ENCODE measurements at regions not wholly inside any gene's neighbourhood (a gene's known extent, or its start where the extent isn't known, plus 50 kb on each side); places are given as distances from the start of the nearest gene placed in this dataset.

DNA sequence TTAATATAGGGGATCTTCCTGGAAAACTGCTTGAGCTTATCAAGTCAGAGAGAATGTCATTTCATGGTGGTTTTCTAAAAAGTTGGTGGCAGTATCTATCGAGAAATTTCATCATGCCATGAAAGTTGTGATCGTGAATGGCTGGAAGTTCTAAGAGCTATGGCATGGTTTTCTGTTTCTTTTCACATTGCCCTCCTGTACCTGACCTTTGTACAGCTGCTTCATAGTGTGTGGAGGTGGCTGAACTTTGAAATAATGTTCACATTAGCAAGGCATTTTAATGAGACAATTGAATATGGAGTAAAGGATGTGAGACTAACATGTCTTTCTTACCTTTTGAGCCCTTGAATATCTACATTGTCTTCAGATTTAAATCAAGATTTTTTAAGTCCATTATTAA lies 278.2 kb upstream of the ID4 start:
- no peak for TF ChIP-seq FOXJ3 (CRISPR knock-in tag; IDR thresholded peaks at IDR 0.05)
- no peak for TF ChIP-seq NR2C1 (IDR thresholded peaks at IDR 0.05)
- no peak for TF ChIP-seq NR2C1 (tag; IDR thresholded peaks at IDR 0.05)
- TF ChIP-seq, protein P1, sequence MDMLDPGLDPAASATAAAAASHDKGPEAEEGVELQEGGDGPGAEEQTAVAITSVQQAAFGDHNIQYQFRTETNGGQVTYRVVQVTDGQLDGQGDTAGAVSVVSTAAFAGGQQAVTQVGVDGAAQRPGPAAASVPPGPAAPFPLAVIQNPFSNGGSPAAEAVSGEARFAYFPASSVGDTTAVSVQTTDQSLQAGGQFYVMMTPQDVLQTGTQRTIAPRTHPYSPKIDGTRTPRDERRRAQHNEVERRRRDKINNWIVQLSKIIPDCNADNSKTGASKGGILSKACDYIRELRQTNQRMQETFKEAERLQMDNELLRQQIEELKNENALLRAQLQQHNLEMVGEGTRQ (CRISPR knock-in tag; IDR thresholded peaks at IDR 0.05), result no peak
